HG03025 (cell line): ENCODE measurements at regions not wholly inside any gene's neighbourhood (a gene's known extent, or its start where the extent isn't known, plus 50 kb on each side); places are given as distances from the start of the nearest gene placed in this dataset.
"Not testable (repeated sequence)": the region's sequence is repeated elsewhere in the genome, so short reads cannot be mapped to it uniquely, and the experiment has no call there.

Experiments
- ATAC-seq: cut with Tn5 transposase; IDR thresholded peaks from one replicate; pipeline ENCODE4 v1.9.1; 2021; ENCODE audit warnings: mild to moderate bottlenecking, moderate library complexity; ENCODE audit not compliant: unreplicated experiment, low FRiP score

GRCh38 chr6:92121228-92121627 lies 1298.1 kb downstream of the EPHA7 start:
- ATAC-seq = no peak

GRCh38 chr6:92117800-92118199 lies 1301.6 kb downstream of the EPHA7 start:
- ATAC-seq = no peak

- no peak for ATAC-seq
Observed at GRCh38 chr6:92114797-92115196, 1304.6 kb downstream of the EPHA7 start.

- no peak for ATAC-seq
Observed at GRCh38 chr6:92114091-92114675, 1305.2 kb downstream of the EPHA7 start.

GRCh38 chr6:92111386-92111785 lies 1308.0 kb downstream of the EPHA7 start:
- no peak for ATAC-seq

GRCh38 chr6:92110403-92110802 lies 1309.0 kb downstream of the EPHA7 start:
- no peak for ATAC-seq

- no peak for ATAC-seq
Observed at GRCh38 chr6:92109956-92110355, 1309.4 kb downstream of the EPHA7 start.

GRCh38 chr6:92109256-92109655 lies 1310.1 kb downstream of the EPHA7 start:
- no peak for ATAC-seq

GRCh38 chr6:92086750-92087149 lies 1332.6 kb downstream of the EPHA7 start:
- ATAC-seq = no peak

GRCh38 chr6:92083914-92084313 lies 1335.4 kb downstream of the EPHA7 start:
- not testable (repeated sequence) for ATAC-seq

- ATAC-seq = no peak
Observed at GRCh38 chr6:92072387-92072786, 1347.0 kb downstream of the EPHA7 start.

- ATAC-seq = no peak
Observed at GRCh38 chr6:92069781-92070180, 1349.6 kb downstream of the EPHA7 start.

GRCh38 chr6:92052513-92052912 lies 1366.8 kb downstream of the EPHA7 start:
- ATAC-seq = no peak

GRCh38 chr6:92050216-92050615 lies 1369.1 kb downstream of the EPHA7 start:
- ATAC-seq = no peak

GRCh38 chr6:92047860-92048259 lies 1371.5 kb downstream of the EPHA7 start:
- ATAC-seq = no peak

GRCh38 chr6:92047152-92047850 lies 1372.1 kb downstream of the EPHA7 start:
- ATAC-seq = no peak

GRCh38 chr6:92044312-92044711 lies 1375.0 kb downstream of the EPHA7 start:
- no peak for ATAC-seq

- ATAC-seq = no peak
Observed at GRCh38 chr6:92043777-92044176, 1375.6 kb downstream of the EPHA7 start.

GRCh38 chr6:92026878-92027277 lies 1392.5 kb downstream of the EPHA7 start:
- ATAC-seq = no peak

GRCh38 chr6:92024881-92025280 lies 1394.5 kb downstream of the EPHA7 start:
- ATAC-seq = no peak

- no peak for ATAC-seq
Observed at GRCh38 chr6:92024110-92024509, 1395.2 kb downstream of the EPHA7 start.

- ATAC-seq = no peak
Observed at GRCh38 chr6:92023410-92023966, 1395.9 kb downstream of the EPHA7 start.
